ENCODE measurements at regions not wholly inside any gene's neighbourhood (a gene's known extent, or its start where the extent isn't known, plus 50 kb on each side); places are given as distances from the start of the nearest gene placed in this dataset.

DNA sequence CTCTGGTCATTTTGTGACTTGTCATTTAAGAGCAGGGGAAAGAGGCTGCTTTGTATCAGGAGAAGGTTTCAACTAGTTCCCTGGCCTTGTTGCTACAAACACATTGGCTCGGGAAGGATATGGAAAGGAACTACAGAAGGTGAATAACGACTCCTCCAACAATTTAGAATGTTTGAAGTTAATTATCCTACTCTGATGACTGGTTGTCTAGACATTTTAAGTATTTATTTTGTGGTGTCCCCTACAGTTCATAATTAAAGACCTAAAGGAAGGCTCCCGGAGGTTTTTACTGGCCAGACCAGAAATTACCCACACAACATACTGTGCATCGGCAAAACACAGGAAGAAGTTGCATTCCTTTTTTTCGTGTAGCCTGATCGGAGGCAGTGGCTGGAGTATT, 515.8 kb upstream of the SALL1 start:
- no peaks in the 10 kb centered on the region for H3K27me3 Mint-ChIP-seq (ENCODE audit: unreplicated experiment)
- peaks cover 2% of the 10 kb centered on the region for H3K4me1 Mint-ChIP-seq (ENCODE audit: low read depth, unreplicated experiment)
- peaks cover 3% of the 10 kb centered on the region for H3K9me3 Mint-ChIP-seq (ENCODE audit: unreplicated experiment)
- H3K36me3 Mint-ChIP-seq (ENCODE audit: unreplicated experiment), result no peaks in the 10 kb centered on the region
- no peak overlapping the region for H3K4me3 Mint-ChIP-seq (ENCODE audit: unreplicated experiment)
- DNase-seq, result no peak
- H3K27ac Mint-ChIP-seq (ENCODE audit: unreplicated experiment), result no peak overlapping the region
- TF ChIP-seq, protein P1, sequence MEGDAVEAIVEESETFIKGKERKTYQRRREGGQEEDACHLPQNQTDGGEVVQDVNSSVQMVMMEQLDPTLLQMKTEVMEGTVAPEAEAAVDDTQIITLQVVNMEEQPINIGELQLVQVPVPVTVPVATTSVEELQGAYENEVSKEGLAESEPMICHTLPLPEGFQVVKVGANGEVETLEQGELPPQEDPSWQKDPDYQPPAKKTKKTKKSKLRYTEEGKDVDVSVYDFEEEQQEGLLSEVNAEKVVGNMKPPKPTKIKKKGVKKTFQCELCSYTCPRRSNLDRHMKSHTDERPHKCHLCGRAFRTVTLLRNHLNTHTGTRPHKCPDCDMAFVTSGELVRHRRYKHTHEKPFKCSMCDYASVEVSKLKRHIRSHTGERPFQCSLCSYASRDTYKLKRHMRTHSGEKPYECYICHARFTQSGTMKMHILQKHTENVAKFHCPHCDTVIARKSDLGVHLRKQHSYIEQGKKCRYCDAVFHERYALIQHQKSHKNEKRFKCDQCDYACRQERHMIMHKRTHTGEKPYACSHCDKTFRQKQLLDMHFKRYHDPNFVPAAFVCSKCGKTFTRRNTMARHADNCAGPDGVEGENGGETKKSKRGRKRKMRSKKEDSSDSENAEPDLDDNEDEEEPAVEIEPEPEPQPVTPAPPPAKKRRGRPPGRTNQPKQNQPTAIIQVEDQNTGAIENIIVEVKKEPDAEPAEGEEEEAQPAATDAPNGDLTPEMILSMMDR (IDR thresholded peaks at IDR 0.05; ENCODE audit: partially characterized antibody, unreplicated experiment), result no peak

DNA sequence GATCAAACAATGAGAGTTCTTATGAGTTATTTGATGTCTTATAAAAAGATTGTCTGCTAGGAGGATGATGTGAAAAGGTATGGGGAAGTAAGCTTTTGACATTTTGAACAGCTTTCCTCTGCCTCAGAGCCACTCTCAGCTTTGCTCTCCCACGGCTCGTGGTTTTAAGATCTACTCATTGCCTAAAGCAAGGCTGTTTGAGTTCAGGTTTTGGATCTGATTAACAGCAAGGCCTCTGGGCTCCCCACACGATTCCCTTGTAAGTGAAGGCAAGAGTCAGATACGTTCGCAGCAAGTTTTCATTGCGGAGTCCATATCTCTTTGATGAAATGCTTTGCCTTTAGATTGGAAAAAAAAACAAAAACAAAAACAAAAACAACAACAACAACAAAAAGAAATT, 515.0 kb upstream of the SALL1 start:
- TF ChIP-seq, protein P1 (IDR thresholded peaks at IDR 0.05; ENCODE audit: partially characterized antibody, unreplicated experiment), result no peak
- H3K36me3 Mint-ChIP-seq (ENCODE audit: unreplicated experiment), result no peaks in the 10 kb centered on the region
- no peak for DNase-seq
- H3K9me3 Mint-ChIP-seq (ENCODE audit: unreplicated experiment), result peaks cover 5% of the 10 kb centered on the region
- H3K4me3 Mint-ChIP-seq (ENCODE audit: unreplicated experiment), result no peak overlapping the region
- peaks cover 4% of the 10 kb centered on the region for H3K4me1 Mint-ChIP-seq (ENCODE audit: low read depth, unreplicated experiment)
- H3K27ac Mint-ChIP-seq (ENCODE audit: unreplicated experiment), result no peak overlapping the region
- no peaks in the 10 kb centered on the region for H3K27me3 Mint-ChIP-seq (ENCODE audit: unreplicated experiment)

DNA sequence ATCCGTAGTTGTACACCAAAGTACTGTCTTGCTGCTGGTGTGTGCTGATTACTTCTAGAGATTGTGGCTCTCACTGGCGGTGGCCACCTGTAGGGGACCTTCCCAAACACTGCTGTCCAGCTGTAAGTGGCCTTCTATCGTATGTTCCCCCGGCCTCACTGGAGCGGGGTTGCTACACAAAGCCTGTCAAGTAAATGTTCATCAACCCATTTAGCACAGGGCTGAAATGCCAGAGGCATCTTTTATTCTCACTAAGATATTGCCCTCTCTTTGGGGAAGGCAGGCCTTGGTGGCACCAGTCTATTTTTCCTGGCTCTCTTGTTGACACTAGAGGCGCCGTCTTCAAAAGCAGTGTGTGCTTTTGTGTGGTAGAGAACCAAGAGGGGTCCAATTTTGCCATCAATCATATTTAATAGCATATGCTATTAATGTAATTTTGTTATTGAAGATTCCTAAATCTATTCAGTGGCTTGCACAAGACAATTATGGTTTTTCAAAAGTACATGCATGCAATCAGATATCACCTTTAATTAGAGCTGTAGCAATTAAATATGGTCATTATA, 514.4 kb upstream of the SALL1 start:
- Mint-ChIP-seq H3K27ac (ENCODE audit: unreplicated experiment) (no peak overlapping the region), H3K9me3 (ENCODE audit: unreplicated experiment) (peaks cover 5% of the 10 kb centered on the region), H3K4me3 (ENCODE audit: unreplicated experiment) (no peak overlapping the region), H3K36me3 (ENCODE audit: unreplicated experiment) (no peaks in the 10 kb centered on the region), H3K27me3 (ENCODE audit: unreplicated experiment) (no peaks in the 10 kb centered on the region), H3K4me1 (ENCODE audit: low read depth, unreplicated experiment) (peaks cover 6% of the 10 kb centered on the region)
- TF ChIP-seq, protein P1 (IDR thresholded peaks at IDR 0.05; ENCODE audit: partially characterized antibody, unreplicated experiment), result no peak
- DNase-seq, result no peak

DNA sequence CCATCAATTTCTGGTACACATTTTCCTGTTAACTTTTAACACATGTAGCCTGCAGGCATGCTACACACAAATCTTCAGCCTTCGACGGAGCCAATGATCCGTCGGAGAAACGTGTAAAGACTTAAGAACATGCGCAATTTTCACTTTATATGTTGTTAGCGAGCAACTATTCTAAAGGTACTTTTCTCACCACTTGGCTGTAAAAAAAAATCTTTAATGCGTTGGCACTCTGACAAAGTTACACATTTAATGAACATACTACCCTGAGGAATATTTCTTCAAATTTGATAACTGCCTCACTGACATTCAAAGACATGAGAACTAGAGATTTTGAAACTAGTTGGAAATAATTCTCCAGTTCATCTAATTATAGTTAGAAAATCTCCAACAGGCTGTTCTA, 507.5 kb upstream of the SALL1 start:
- H3K27me3 Mint-ChIP-seq (ENCODE audit: unreplicated experiment), result no peaks in the 10 kb centered on the region
- TF ChIP-seq, protein P1 (IDR thresholded peaks at IDR 0.05; ENCODE audit: partially characterized antibody, unreplicated experiment), result no peak
- H3K4me3 Mint-ChIP-seq (ENCODE audit: unreplicated experiment), result no peak overlapping the region
- no peak overlapping the region for H3K27ac Mint-ChIP-seq (ENCODE audit: unreplicated experiment)
- DNase-seq, result no peak
- peaks cover 2% of the 10 kb centered on the region for H3K9me3 Mint-ChIP-seq (ENCODE audit: unreplicated experiment)
- H3K36me3 Mint-ChIP-seq (ENCODE audit: unreplicated experiment), result no peaks in the 10 kb centered on the region
- peaks cover 13% of the 10 kb centered on the region for H3K4me1 Mint-ChIP-seq (ENCODE audit: low read depth, unreplicated experiment)

DNA sequence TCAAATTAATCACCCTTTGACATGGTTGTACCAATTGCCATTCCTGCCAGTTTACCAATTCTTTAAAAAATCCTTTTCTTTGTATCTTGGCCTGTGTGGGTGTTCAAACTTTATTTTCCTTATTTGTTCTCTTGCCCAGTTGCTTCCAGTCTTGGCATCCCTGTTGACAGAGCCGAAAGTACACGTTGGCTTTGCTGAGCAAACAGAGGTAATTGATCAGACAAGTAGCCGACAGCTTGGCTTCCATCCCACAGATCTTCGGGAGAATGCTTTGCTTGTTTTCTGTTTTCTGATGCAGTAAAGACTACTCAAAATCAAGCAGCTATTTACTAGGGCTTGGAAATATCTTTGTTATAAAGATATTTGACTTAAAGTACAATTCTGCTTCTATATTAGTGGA, 506.8 kb upstream of the SALL1 start:
- no peaks in the 10 kb centered on the region for H3K36me3 Mint-ChIP-seq (ENCODE audit: unreplicated experiment)

More for the DNA sequence above, 506.8 kb upstream of the SALL1 start:
- Mint-ChIP-seq H3K9me3 (ENCODE audit: unreplicated experiment) (peaks cover 2% of the 10 kb centered on the region), H3K27ac (ENCODE audit: unreplicated experiment) (no peak overlapping the region), H3K4me3 (ENCODE audit: unreplicated experiment) (no peak overlapping the region), H3K4me1 (ENCODE audit: low read depth, unreplicated experiment) (peaks cover 13% of the 10 kb centered on the region), H3K27me3 (ENCODE audit: unreplicated experiment) (no peaks in the 10 kb centered on the region)
- no peak for DNase-seq
- TF ChIP-seq, protein P1 (IDR thresholded peaks at IDR 0.05; ENCODE audit: partially characterized antibody, unreplicated experiment), result no peak

Measured in glutamatergic neuron (in vitro differentiated cells).